KBM-7 (cell line): ENCODE measurements at regions not wholly inside any gene's neighbourhood (a gene's known extent, or its start where the extent isn't known, plus 50 kb on each side); places are given as distances from the start of the nearest gene placed in this dataset.

Experiments used
- DNase-seq: peaks from one replicate; pipeline ENCODE4 v3.0.0-alpha.2; 2015
- in situ Hi-C: fragments of 300-500 bp; cut with MboI; formaldehyde crosslinking; loops from 2 replicates; pipeline ENCODE4 v1.14.3; 2020; ENCODE audit warnings: low sequenced_read_pairs, low pct_unique_long_range_greater_than_20kb, mixed read lengths

- in situ Hi-C loops, result no loop called here
- DNase-seq, result no peak
These were observed 137.2 kb upstream of the MAP1LC3B2 start for GRCh38 chr12:116421785-116422538.

- no peak for DNase-seq
- in situ Hi-C loops, result no loop called here
These were observed 136.1 kb upstream of the MAP1LC3B2 start for GRCh38 chr12:116423094-116423493.

GRCh38 chr12:116425256-116426193, 133.7 kb upstream of the MAP1LC3B2 start:
- in situ Hi-C loops, result no loop called here
- no peak for DNase-seq

DNA sequence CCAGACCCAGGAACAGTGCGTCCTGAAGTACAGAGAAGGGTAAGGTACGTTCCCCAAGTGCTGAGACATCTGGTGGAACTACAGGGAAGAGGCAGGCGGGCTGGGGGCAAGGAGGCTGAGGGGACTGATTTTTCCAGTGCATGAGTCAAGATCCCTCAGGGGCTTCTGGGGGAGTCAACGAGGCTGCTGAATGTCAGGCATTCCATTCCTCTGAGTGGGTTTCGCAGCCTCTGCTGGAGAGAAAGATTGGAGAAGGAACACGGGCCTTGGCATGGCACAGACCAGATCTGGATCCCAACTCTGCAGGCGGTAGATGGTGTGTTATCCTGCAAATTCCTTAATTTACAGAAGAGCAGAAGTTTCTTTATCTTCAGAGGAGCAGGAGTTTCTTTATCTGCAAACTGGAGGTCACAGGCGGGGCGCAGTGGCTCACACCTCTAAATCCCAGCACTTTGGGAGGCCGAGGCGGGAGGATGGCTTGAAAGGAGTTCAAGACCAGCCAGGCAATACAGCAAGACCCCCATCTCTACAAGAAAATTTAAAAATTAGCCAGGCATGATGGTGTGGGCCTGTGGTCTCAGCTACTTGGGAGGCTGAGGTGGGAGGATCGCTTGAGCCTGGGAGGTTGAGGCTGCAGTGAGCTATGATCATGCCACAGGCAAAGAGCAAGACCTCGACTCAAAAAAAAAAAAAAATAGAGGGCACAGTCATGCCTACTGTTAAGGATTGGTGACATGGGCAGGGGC, 132.6 kb upstream of the MAP1LC3B2 start:
- in situ Hi-C loops, result no loop called here
- DNase-seq, result no peak

GRCh38 chr12:116427200-116427930, 131.8 kb upstream of the MAP1LC3B2 start:
- in situ Hi-C loops, result no loop called here
- no peak for DNase-seq

DNA sequence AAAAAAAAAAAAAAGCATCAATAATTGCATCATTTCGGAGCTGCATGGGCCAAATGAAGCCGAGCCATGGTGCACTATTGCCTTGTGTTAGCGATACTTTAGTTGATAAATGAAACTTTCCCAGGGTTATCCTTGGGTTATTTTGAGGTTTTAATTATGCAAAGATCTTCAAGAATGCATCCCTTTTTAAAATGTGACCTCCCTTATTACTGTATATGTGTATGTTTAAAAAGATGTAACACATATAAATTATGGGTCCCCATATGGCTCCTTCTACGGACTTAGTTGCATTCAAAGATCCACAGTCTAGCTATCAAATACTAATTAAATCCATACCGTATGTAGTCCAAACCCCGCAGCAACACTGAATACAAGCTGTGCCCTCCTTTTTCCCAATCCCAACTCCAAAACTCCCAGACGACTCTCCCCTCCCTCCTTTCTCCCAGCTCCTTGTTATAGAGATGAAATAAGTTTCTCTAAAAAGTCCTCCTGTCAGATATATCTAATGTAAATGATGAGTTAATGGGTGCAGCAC, 129.3 kb upstream of the MAP1LC3B2 start:
- in situ Hi-C loops, result no loop called here
- no peak for DNase-seq

GRCh38 chr12:116430911-116431565, 128.1 kb upstream of the MAP1LC3B2 start:
- in situ Hi-C loops, result no loop called here
- no peak for DNase-seq

- DNase-seq, result no peak
- in situ Hi-C loops, result no loop called here
These were observed 127.4 kb upstream of the MAP1LC3B2 start for GRCh38 chr12:116431677-116432300.

GRCh38 chr12:116432314-116432750, 126.8 kb upstream of the MAP1LC3B2 start:
- DNase-seq, result no peak
- in situ Hi-C loops, result no loop called here

GRCh38 chr12:116433249-116433648, 125.9 kb upstream of the MAP1LC3B2 start:
- in situ Hi-C loops, result no loop called here
- DNase-seq, result no peak

DNA sequence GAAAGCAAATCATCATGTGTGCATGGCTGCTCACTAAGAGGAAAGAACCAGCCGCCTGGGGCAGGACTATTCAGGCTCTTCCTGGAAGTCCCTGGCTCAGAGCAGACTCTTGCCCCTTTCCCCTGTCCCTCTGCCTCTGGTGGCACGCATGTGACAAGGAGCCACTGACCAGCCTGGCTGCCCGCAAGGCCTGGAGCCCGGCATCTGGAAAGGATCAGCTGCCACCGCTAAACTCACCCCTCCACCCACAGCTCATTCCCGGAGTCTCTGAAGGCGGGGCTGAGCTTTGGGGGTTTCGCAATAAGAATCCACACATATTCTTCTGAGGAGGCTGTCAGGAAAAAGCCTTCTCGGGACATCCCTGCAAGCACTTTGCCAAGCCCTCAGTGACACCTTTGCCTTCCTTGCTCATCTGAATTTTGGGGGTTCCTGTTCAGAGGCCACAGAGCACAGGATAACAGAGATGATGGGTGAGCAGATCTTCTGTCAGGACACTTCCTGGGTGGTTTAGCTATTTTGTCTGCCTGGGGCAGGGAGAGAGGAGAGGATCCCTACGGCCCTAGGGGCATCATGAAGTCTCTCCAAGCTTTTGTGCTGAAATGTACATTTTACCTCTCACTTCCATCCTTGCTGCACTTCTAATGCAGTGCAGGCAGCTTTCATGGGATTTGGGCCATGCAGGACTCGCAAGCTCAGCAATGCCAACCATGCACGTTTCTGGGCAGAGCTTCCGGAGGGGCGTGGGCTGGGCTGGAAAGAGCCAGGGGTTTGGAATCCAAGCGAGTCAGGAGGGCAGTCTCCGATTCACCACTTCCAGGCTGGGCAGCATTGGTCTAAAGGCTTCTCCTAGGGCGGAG, 124.8 kb upstream of the MAP1LC3B2 start:
- in situ Hi-C loops, result no loop called here
- DNase-seq, result peak; percentile 81

- in situ Hi-C loops, result no loop called here
- no peak for DNase-seq
These were observed 123.2 kb upstream of the MAP1LC3B2 start for GRCh38 chr12:116435984-116436383.

DNA sequence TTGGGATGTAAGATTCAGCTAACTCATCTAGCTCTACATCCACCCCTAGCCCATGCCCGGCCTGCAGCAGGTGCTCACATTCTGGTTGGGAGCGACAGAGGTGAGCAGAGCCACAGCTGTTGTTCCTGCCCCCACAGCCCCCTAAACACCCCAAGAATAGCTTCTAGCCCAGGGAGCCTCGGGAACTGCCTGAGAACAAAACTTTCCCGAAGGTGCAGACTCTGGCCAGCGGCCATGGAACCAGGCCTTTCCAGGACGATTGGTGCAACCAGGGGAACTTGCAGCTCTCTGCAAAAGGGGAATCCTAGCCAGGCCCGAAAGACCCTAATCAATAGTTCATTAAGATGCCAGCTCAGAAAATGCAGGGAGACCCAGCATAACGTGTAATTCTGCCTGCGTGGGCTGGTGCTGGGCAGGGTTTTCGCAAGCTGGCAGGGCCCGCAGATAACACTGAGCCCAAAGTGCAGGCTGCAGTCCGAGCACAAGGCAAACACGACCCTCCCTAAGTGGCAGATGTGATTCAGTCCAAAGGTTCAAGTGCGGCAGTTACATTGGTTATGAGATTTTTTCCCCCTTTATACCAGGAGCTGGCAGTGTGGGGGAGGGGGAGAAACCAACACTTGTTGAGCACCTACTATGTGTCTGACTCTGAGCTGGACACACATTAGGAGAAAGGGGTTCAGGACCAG, 122.5 kb upstream of the MAP1LC3B2 start:
- in situ Hi-C loops, result no loop called here
- DNase-seq, result no peak

- DNase-seq, result no peak
- in situ Hi-C loops, result no loop called here
These were observed 117.9 kb upstream of the MAP1LC3B2 start for GRCh38 chr12:116441292-116441691.

- in situ Hi-C loops, result no loop called here
- no peak for DNase-seq
These were observed 116.9 kb upstream of the MAP1LC3B2 start for GRCh38 chr12:116442304-116442703.

DNA sequence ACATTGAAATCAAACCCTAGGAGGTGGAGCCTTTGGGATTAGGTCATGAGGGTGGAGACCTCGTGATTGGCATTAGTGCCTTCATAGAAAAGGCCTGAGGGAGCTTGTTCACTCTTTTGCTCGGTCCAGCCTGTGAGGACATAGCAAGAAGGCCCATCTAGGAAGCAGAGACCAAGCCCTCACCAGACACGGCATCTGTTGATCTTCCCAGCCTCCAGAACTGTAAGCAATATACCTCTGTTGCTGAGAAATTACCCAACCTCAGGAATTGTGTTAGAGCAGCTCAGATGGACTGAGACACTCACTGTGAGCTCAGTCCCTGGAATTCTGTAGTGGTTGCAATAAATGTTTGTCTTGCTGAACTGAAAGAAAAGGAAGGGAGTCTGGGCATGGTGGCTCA, 116.2 kb upstream of the MAP1LC3B2 start:
- no peak for DNase-seq
- in situ Hi-C loops, result no loop called here
